HG03139 (cell line): ENCODE measurements at regions not wholly inside any gene's neighbourhood (a gene's known extent, or its start where the extent isn't known, plus 50 kb on each side); places are given as distances from the start of the nearest gene placed in this dataset.

Experiments
- ATAC-seq: cut with Tn5 transposase; IDR thresholded peaks from one replicate; pipeline ENCODE4 v1.9.1; 2021; ENCODE audit not compliant: unreplicated experiment

DNA sequence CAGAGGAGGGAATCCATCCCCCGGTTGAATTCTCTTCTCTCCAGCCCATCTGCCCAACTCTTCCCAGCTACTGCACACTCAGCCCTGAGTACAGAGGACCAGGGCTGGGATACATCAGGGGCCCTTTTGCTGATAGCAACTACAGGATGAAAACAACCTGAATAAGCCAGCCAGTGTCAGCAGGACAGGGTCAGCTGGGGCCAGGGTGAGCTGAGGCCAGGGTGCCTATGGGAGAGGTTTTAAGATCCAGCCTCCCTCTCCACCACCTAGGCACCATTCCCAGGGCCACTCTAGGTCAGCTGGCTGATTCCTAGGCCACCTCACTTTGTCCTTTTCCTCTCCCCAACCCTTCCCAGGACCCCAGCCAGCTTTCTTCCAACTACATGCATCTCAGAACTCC, 83.8 kb downstream of the MRPL46 start:
- no peak for ATAC-seq

DNA sequence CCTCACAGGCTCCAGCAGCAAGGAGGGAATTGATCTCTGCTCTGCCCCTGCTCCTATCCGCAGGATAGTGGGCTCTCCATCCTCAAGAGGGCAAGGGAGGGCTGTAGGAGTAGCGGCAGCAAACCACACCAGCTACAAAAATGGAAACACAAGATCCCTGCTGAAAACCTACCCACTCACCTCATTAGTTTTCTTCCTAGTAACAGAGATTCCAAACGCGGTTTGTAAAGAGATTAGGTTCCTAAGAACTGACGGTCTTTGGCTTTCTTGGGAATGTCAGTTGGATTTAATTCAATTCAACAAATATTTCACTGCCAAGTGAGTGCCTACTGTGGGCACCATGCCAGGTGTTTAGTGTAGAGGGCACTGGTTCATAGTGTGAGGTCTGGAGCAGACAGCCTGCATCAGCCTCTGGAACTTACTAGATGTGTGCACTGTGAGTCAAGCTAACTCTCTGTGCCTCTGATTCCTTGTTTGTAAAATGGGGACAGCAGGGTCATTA, 84.7 kb downstream of the MRPL46 start:
- no peak for ATAC-seq

DNA sequence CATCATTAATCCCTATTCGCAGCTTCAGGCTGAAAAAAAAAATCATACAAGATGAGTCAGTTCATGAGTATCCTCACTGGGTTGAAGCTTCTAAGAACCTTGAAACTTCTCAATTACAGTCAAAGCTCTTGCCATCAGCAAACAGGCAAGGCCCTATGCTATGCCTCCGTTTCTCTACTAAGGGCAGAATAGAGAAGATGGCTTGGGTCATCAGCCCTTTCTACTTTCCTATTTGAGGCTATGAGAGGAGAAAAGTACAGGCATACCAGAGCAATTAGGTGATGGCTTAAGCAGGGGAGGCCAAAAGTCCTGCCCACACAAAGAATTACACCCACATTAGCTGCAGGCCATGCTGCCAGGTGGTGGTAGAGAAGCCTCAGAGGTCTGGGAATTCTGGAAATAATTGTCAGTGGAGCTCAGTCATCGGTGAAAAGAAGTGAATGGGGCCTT, 89.0 kb downstream of the MRPL46 start:
- ATAC-seq = no peak

DNA sequence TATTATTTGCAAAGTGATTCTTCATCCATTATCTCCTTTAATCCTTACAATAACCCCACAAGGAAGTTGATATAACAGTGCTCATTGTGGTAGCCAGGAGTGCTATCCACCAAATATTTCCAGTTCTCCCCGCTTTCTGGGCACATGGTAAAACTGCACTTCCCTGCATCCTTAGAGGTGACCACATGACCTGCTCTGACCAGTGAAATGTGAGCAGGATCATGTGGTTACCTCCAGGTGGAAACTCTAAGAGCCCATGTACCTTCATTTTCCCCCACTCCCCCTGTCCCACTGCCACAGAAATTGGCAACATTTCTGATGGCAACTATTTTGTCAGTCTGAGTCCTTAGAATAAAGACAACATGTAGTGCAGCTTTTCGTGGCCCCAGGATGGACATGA, 89.7 kb downstream of the MRPL46 start:
- ATAC-seq = no peak

DNA sequence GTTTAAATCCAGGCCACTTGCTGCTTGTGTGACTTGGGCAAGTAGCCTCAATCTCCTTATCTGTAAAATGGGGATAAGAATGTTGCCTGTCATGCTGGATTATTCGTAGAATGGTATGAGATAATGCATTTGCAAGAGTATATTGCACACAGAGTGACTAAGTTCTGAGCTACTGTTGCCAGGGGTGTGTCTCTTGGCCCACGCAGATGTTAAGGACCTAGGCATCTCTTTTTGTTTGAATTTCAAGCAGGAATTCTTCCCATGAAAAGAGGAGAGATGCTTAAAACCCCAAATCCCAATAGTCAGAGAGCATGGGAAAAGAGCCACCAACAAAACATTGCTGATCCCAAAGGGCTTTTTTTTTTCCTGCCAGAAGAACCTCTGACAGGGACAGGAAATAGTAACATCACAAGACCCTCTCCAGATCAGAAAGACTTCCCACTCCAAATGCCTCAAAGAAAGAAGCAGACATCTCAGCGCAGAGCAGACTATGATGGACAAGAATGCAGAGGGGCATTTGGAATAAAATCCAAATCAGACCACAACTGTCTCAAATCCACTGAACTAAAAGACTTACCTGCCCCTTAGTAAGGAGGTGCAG, 90.5 kb downstream of the MRPL46 start:
- ATAC-seq = no peak

DNA sequence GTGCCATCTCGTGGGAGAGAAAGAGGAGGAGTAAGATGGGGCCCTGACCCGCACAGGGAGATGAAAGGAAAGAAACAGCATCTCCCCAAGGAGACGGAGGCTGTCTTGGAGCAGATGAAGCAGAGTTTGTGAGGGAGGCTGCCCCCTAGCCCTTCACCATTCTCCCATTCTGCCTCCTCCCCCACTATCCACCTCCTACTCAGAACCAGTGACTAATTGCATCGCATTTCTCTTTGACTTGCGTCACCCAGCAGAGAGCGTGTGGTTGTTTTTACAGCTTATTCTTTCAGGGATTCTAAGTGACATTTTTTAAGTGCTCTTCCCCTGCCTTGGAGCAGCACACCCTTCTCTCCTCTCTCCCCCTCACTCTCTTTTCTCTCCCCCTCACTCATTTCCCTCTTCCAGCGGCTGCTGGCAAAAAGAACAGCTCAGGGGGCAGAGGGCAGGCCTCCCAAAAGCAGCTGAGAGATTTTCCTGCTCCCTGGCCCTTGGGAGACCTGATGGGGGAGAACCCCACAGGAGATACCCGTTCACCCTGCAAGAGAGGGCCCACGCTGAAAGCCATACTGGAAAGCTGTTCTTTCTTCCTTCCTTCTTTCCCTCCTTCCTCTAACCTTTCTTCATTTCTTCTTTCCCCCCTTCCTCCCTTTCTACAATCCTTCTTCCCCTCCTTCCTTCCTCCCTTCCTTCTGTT, 91.8 kb downstream of the MRPL46 start:
- ATAC-seq = no peak

DNA sequence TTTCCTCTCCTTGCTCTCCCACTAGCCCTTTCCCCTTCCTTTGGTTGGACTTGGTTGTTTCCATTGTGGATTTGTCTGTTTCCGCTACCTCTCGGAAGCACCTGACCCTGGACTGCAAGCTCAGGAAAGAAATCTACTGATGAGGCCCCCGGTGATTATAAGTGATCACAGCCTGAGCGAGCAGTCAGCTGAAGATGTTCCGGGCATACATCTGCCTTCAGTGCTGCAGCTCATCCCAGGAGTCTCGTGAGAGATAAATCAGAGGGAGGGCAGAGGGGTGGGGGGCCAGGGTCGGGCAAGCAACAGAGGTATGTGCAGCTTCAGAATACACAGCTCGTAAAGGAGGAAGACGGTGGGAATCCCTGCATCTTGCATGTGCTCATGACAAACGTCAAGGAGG, 102.1 kb downstream of the MRPL46 start:
- ATAC-seq = no peak

DNA sequence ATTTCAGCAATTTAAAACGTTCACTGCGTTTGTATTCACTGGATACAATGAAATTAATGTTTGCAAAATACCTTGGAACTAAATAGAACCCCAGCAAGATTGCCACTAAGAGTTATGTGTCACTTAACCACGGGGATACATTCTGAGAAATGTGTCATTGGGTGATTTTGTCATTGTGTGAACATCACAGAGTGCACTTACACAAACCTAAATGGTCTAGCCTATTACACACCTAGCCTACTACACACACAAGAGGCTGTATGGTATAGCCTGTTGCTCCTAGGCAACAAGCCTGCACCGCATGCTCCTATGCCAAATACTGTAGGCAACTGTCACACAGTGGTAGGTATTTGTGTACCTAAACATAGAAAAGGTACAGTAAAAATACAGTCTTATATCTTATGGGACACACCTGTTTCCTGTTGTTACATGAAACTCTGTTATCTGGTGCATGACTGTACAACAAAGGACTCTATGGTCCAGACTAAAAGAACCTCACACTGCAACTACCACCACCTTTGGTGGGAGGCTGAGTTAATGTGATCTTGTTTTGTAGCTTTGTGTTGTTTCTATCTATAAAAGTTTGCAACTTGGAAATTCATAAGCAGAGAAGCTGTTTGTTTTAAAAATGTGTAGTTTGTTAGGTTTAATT, 92.2 kb upstream of the NTRK3 start:
- ATAC-seq = no peak

DNA sequence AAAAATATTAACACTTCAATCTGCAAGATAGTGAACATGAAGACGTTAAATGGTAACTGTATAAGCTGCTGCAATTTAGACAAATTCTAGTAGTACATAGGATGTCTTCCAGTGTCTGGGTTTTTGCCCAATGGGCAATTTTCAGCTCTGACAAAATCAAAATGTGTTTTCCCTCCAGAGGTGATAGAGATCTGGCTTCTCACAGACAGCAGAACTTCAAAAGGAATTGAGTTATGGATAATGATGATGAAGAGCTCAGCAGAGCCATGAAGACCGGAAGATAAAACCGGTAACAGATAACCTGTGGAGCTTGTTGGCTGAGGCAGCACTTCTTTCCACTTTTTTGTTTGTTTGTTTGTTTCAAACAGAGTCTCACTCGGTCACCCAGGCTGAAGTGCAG, 89.4 kb upstream of the NTRK3 start:
- ATAC-seq = no peak

DNA sequence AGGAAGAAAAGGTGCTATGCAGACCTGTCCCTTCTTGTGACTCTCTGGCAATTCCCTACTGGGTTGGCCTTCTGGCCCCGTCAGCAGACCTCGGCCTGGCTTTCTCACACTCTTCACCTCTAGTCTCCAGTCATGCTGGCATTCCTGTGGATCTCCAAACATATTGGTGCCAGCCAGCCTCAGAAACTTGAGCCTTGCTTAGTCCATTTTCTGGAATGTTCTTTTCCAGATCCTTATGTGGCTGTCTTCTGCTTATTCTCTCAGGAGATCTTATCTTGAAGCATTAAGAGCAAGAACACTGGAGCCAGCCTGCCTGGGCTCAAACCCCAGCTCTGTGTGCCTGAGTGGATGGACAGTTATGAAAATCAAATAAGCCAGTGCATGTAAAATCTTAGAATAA, 88.2 kb upstream of the NTRK3 start:
- ATAC-seq = no peak

DNA sequence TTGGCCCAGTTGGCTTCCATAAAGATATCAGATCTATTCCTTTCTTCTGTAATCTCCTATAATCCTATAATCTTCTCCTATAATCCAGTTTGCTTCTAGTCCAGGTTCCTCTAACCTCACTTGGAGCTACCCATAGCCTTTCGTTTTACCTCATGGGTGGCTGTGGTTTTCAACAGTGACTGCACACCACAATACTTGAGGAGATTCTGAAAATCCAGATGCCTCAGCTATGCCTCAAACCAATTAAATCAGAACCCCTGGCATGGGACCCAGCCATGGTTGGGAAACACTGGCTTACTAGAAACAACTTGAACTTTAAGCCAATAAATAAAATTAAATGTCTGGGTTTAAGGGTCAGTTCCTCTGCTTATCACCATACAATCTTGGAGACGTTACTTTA, 86.1 kb upstream of the NTRK3 start:
- ATAC-seq = no peak

DNA sequence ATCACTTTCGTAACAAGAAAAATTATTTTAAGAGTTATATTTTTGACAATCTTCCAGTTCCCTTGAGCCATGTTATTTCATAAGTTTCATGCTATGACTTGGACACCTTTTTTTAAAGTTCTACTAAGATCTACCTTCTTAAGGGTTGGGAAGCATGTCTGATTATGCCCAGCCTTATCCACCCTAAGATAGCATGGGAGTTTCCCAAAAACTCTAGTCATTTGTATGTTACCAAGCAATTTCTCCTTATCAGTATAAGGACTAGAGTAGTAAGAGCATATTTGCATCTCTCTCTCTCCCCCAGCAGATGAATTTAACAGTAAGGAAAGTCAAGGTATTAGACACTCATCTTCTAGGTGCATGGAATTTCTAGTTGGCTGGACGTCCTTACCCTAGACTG, 85.1 kb upstream of the NTRK3 start:
- no peak for ATAC-seq

DNA sequence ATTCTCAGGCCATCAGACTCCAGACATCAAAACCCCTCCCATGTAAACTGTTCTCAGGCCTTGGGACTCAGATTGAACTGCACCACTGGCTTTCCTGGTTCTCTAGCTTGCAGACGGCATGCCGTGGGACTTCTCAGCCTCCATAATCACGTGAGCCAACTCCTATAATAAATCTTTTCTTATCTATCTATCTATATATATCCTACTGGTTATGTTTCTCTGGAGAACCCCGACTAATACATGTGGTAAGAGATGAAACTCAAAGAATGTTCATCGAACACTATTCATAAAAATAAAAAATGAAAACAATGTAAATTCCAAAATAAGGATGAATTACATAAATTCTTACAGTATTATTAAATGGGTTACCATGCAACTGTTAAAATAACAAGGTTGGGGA, 84.5 kb upstream of the NTRK3 start:
- ATAC-seq = no peak

DNA sequence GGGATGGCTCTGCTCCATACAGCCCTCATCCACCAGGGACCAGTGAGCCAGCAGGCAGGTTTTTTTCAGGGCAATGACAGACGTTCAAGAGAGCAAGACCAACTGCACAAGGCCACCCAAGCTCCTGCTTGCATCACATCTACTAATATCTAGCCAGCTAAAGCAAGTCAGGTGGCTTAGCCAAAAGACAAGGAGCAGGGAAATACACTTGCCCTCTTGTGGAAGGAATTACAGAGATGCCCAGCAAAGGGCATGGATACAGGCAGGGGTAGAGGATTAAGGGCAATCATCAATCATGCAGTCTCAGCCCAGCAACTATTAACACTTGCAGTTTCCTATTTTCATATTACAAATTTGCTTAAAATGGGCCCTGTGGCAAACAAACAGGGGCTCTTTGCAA, 81.5 kb upstream of the NTRK3 start:
- ATAC-seq = no peak

DNA sequence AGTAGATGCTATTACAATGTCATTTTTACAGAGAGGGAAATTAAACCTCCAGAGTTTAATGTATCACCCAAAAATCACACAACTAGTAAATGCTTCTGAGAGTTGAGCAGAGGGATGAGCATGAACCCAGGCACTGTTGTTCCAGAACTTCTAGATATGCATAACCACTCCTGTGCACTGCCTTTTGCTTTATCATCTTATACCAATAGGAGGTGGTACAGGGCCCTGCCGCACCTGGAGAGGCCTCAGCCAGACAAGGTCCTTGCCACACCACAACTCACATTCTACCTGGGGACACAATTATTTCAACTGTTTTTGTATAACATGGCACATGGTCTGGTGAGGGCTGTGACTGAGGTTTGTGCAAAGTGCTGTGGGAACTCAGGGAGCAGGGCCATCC, 78.5 kb upstream of the NTRK3 start:
- ATAC-seq = no peak

DNA sequence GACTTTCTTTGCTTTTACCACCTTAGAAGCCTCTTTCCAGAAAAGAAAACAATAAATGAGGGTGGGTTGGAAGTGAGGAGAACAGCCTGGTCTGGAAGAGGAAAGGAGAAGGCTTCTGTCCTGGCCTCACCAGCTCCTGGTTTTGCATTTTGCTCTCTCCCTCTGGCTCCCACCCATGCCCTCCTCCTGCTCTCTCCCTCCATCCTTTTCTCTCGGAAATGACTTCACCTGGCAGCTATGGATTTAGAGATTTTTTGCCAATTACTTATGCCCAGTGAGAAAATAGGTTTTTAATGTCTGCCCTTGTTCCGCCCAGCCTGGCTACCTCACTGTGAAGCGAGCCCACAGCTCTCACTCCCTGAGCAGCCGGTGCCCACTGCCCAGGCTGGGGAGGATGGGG, 77.9 kb upstream of the NTRK3 start:
- ATAC-seq = no peak

DNA sequence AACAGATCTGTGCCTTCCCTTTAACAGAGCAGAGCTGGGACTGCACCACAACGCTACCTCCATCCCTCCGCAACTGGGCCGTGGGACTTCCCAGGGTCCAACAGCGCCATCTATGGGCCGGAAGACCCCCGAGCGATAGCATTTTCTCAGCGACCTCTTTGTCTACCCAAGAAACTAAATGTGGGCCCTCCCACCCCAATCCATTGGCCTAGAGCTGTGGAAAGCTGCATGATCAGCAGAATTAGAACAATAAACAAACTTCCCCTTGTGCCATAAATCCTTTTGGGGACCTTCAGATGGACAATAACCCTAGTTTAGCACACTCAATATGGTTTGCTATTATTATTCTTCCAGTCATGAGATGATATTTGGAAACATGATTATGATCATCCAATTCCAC, 74.8 kb upstream of the NTRK3 start:
- peak; percentile 63 for ATAC-seq

DNA sequence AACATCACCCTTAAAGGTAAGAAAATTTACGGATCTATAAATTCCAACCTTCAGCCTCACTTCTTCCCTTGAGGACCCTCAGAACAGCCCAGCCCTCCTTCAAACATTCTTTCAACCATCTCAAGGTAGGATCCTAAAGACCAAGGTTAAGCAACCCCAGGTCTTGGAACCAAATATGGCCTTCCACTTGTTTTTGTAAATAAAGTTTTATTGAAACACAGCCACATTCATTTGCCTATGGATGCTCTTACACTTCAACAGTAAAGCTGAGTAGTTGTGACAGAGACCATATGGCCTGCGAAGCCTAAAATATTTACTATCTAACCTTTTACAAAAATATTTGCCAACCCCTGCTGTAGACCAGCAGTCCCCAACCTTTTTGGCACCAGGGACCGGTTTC, 70.4 kb upstream of the NTRK3 start:
- ATAC-seq = no peak

DNA sequence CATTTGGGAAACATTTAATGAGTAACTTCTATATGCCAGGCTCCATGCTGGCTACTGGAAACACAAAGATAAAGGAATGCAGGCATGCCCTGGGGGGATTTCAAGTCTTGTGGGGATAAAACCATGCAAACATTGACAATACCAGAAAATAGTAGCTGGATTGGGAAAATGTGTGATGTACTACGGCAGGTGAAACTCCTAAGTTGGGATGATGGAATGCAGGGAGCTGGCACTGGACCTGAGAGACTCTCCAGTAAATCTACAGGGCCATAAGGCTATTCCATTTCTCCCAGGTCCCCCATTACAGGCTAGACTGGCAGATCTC, 68.2 kb upstream of the NTRK3 start:
- no peak for ATAC-seq

DNA sequence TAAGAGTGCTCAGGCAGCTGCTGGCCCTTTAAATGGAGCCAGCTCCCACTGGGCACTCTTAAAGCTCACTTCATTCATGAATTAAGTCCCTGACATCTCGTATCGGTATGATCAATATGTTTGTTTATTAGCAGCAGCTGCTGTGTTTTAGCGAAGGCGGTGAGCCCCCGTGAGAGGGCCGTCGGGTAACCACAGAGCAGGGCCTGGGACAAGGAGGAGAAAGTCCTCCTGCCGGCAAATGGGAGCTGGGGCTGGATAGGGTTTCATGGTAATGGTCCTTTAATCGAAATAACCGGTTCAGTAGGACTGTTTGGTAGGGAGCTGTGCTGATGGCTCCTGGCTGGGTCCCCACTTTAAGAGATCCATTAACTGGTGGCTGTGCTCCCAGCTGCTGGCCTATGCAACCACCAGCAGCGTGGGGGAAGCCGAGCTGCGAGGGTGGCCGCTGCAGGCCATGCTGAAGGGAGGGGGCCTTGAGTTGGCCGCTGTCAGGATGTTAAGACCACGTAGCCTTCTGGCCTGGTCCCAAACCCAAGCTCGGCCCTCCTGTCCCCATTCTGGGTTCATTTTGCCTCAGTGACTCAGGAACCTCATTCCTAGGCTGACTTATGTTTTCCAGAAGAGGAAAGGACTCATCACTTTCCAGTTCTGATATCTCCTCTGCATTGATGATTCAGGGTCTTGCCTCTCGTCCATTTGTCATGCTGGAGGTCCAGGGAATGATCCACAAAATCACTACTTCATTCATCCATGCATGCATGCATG, 67.6 kb upstream of the NTRK3 start:
- no peak for ATAC-seq

DNA sequence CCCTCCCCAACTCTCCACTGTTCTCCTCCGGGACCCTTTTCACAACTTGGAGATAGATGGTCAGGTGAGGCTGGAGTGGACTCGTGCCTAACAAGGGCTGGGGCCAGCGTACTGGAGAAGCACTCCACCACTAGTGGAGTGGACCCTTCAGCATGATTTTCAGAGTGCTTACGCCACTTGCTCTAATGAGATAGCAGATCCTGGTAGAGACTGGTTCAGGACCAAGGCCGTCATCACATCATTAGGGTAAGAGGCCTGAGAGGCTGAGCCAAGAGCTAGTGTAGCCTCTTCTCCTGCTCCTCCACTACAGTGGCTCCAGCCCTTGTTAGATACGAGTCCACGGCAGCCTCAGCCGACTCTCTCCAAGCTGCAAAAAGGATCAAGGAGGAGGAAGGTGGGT, 66.9 kb upstream of the NTRK3 start:
- ATAC-seq = no peak

DNA sequence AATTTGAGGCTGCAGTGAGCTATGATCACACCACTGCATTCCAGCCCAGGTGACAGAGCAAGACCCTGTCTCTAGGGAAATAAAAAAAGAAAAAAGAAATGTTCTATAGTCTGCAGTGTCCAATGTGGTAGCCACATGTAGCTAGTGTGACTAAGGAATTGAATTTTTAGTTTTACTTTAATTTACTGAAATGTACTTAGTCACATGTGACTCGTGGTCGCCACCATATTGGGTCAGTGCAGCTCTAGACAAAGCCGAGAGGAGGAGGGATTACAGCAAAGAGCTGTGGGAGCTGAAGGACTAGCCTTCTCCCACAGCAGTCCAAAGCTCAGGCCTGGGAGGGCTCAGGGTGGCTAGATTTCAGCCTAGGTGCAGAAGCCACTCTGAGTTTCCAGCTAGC, 65.9 kb upstream of the NTRK3 start:
- no peak for ATAC-seq
